ENCODE measurements at regions not wholly inside any gene's neighbourhood (a gene's known extent, or its start where the extent isn't known, plus 50 kb on each side); places are given as distances from the start of the nearest gene placed in this dataset.

GRCh38 chr14:43316427-43316826 lies 1190.7 kb downstream of the FSCB start:
- Histone ChIP-seq H3K4me3 (no peak overlapping the region), H3K36me3 (no peaks in the 10 kb centered on the region), H3K27ac (no peak overlapping the region), H3K4me1 (no peaks in the 10 kb centered on the region), H3K27me3 (no peaks in the 10 kb centered on the region), H3K9me3 (no peaks in the 10 kb centered on the region)
- ATAC-seq, result no peak
- no peak for DNase-seq
- in situ Hi-C loops (cut with MboI; ENCODE audit: low sequenced_read_pairs in 4 of 4), result no loop called here
- no peak for TF ChIP-seq POLR2A (IDR thresholded peaks at IDR 0.05)
- TF ChIP-seq CTCF (IDR thresholded peaks at IDR 0.05 in 4 of 5, conservative IDR thresholded peaks at IDR 0.05 in 1 of 5), result no peak
- intact Hi-C loops (cut with DNase I; ENCODE audit: low total_unique reads), result no loop called here

- Histone ChIP-seq H3K4me1 (no peaks in the 10 kb centered on the region), H3K27ac (no peak overlapping the region), H3K9me3 (no peaks in the 10 kb centered on the region), H3K27me3 (no peaks in the 10 kb centered on the region), H3K36me3 (no peaks in the 10 kb centered on the region), H3K4me3 (no peak overlapping the region)
- DNase-seq (no peak), ATAC-seq (no peak)
- no peak for TF ChIP-seq POLR2A (IDR thresholded peaks at IDR 0.05)
- TF ChIP-seq CTCF (IDR thresholded peaks at IDR 0.05 in 4 of 5, conservative IDR thresholded peaks at IDR 0.05 in 1 of 5), result no peak
- intact Hi-C loops (cut with DNase I; ENCODE audit: low total_unique reads), result no loop called here
- in situ Hi-C loops (cut with MboI; ENCODE audit: low sequenced_read_pairs in 4 of 4), result no loop called here
Measured at GRCh38 chr14:43313719-43314118, 1193.4 kb downstream of the FSCB start.

- intact Hi-C loops (cut with DNase I; ENCODE audit: low total_unique reads), result no loop called here
- H3K27ac ChIP-seq, result no peak overlapping the region
Measured at GRCh38 chr14:43308421-43309110, 1198.5 kb downstream of the FSCB start.

GRCh38 chr14:43307836-43308235 lies 1199.2 kb downstream of the FSCB start:
- no peak overlapping the region for H3K27ac ChIP-seq
- ATAC-seq (no peak), DNase-seq (no peak)
- intact Hi-C loops (cut with DNase I; ENCODE audit: low total_unique reads) (no loop called here), in situ Hi-C loops (cut with MboI; ENCODE audit: low sequenced_read_pairs in 4 of 4) (no loop called here)
- H3K36me3 ChIP-seq, result no peaks in the 10 kb centered on the region
- TF ChIP-seq CTCF (IDR thresholded peaks at IDR 0.05 in 4 of 5, conservative IDR thresholded peaks at IDR 0.05 in 1 of 5) (no peak), POLR2A (IDR thresholded peaks at IDR 0.05) (no peak)
- no peaks in the 10 kb centered on the region for H3K4me1 ChIP-seq
- no peak overlapping the region for H3K4me3 ChIP-seq
- H3K27me3 ChIP-seq, result no peaks in the 10 kb centered on the region
- H3K9me3 ChIP-seq, result no peaks in the 10 kb centered on the region

More at GRCh38 chr14:43308421-43309110, 1198.5 kb downstream of the FSCB start:
- ATAC-seq (no peak), DNase-seq (no peak)
- H3K36me3 ChIP-seq, result no peaks in the 10 kb centered on the region
- no peak overlapping the region for H3K4me3 ChIP-seq
- H3K9me3 ChIP-seq, result no peaks in the 10 kb centered on the region
- no peak for TF ChIP-seq POLR2A (IDR thresholded peaks at IDR 0.05)
- H3K4me1 ChIP-seq, result no peaks in the 10 kb centered on the region
- no peaks in the 10 kb centered on the region for H3K27me3 ChIP-seq
- in situ Hi-C loops (cut with MboI; ENCODE audit: low sequenced_read_pairs in 4 of 4), result no loop called here

GRCh38 chr14:43306053-43306452 lies 1201.0 kb downstream of the FSCB start:
- DNase-seq, result no peak
- intact Hi-C loops (cut with DNase I; ENCODE audit: low total_unique reads), result no loop called here

More at GRCh38 chr14:43306053-43306452, 1201.0 kb downstream of the FSCB start:
- no peaks in the 10 kb centered on the region for H3K36me3 ChIP-seq
- no peaks in the 10 kb centered on the region for H3K4me1 ChIP-seq
- H3K9me3 ChIP-seq, result no peaks in the 10 kb centered on the region
- no peak overlapping the region for H3K27ac ChIP-seq
- H3K4me3 ChIP-seq, result no peak overlapping the region
- no peaks in the 10 kb centered on the region for H3K27me3 ChIP-seq
- no peak for TF ChIP-seq CTCF (IDR thresholded peaks at IDR 0.05 in 4 of 5, conservative IDR thresholded peaks at IDR 0.05 in 1 of 5)
- no peak for TF ChIP-seq POLR2A (IDR thresholded peaks at IDR 0.05)
- ATAC-seq, result no peak
- in situ Hi-C loops (cut with MboI; ENCODE audit: low sequenced_read_pairs in 4 of 4), result no loop called here

Data from gastrocnemius medialis (tissue), 4 donors.